ENCODE measurements at regions not wholly inside any gene's neighbourhood (a gene's known extent, or its start where the extent isn't known, plus 50 kb on each side); places are given as distances from the start of the nearest gene placed in this dataset.
"Not testable (repeated sequence)": the region's sequence is repeated elsewhere in the genome, so short reads cannot be mapped to it uniquely, and the experiment has no call there.

DNA sequence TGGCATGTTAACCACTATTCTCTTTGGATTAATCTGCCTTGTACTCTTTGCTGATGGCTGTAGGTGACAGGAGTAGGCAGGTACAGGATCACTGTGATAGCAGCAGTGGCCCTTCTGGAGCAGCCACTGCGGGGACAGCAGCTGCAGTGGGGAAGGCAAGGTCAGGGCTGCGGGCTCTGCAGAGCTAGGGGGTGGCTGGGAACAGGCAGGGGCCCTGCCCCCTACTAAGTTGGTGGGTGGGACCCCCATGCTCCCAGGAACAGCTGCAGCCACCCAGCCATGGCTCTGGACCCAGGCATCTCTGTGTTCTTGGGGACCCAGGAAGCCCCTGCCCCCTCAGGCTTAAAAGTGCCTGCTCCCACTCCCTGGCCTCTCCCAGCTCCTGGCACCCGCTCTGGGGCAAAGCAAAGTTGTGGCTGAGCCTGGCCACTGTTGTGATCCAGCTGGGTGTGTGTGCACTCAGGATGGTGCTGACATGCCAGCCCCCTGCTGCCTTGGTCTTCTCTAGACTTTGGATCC lies 302.4 kb downstream of the PCDH20 start:
- ATAC-seq (replicated peaks; ENCODE audit: extremely low read depth, poor library complexity, severe bottlenecking) (no peak), DNase-seq (ENCODE audit: low spot score in 2 of 2) (no peak)
- H3K9me3 Mint-ChIP-seq = peaks cover 14% of the 10 kb centered on the region
- no peaks in the 10 kb centered on the region for H3K36me3 Mint-ChIP-seq (ENCODE audit: insufficient read depth)
- no peak overlapping the region for H3K4me3 Mint-ChIP-seq
- no peaks in the 10 kb centered on the region for H3K4me1 Mint-ChIP-seq
- no peak overlapping the region for H3K27ac Mint-ChIP-seq (ENCODE audit: low read depth)
- H3K27me3 Mint-ChIP-seq = no peaks in the 10 kb centered on the region

DNA sequence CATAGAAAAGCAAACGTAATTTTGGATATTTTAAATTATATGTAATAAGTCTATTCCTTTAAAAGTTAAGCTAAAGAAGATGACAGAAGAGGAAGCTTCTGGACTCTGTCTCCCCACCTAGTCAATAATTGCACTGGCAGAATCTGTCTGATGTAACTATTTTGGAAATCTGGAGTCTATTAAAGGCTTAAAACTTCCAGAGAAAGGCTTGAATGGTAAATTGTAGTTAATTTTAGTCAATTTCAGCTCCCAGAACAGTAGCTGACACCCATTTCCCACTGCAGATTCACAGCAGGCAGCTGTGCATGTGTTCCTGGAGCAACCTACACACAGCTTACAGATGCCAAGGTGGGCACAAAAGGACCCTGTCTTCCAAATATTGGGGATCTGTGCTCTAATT lies 304.1 kb downstream of the PCDH20 start:
- ATAC-seq (replicated peaks; ENCODE audit: extremely low read depth, poor library complexity, severe bottlenecking) = no peak
- H3K36me3 Mint-ChIP-seq (ENCODE audit: insufficient read depth) = no peaks in the 10 kb centered on the region
- DNase-seq (ENCODE audit: low spot score in 2 of 2) = no peak
- no peak overlapping the region for H3K4me3 Mint-ChIP-seq
- no peaks in the 10 kb centered on the region for H3K27me3 Mint-ChIP-seq
- H3K27ac Mint-ChIP-seq (ENCODE audit: low read depth) = no peak overlapping the region
- no peaks in the 10 kb centered on the region for H3K4me1 Mint-ChIP-seq
- peaks cover 23% of the 10 kb centered on the region for H3K9me3 Mint-ChIP-seq

DNA sequence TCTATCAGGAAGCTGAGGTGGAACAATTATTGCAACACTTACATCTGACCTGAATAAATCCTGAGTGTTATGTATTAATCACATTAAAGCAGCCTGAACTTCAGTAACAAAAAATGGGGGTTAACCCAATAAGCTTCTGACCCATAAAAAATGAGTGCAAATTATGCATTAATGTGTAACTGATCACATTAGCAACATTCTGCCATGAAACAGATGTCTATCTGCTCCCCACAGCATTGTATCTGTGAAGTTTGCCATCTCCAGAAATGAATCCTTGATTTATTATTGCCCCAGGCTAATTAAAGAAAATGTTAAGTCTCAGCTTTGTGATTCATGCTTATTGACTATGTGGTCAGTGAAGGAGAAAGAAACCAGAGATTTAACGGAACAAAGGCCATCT lies 304.9 kb downstream of the PCDH20 start:
- Mint-ChIP-seq H3K36me3 (ENCODE audit: insufficient read depth) (no peaks in the 10 kb centered on the region), H3K27me3 (no peaks in the 10 kb centered on the region), H3K27ac (ENCODE audit: low read depth) (no peak overlapping the region), H3K4me3 (no peak overlapping the region), H3K4me1 (no peaks in the 10 kb centered on the region), H3K9me3 (peaks cover 23% of the 10 kb centered on the region)
- ATAC-seq (replicated peaks; ENCODE audit: extremely low read depth, poor library complexity, severe bottlenecking) (no peak), DNase-seq (ENCODE audit: low spot score in 2 of 2) (no peak)

DNA sequence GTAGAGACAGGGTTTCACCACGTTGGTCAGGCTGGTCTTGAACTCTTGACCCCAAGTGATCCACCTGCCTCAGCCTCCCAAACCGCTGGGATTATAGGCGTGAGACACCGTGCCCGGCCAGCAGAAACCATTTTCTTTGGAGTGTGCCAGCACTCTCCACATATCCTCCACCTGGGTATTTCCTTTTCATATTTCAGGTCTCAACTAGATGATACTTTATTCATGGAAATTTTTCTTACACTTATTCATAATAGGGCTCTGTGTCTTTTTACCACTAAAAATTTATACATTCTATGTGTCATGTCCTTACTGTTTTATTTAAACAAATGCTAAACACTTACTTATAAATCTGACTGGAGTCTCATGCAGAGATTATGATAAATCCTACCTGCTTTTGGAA lies 305.9 kb downstream of the PCDH20 start:
- no peak overlapping the region for H3K4me3 Mint-ChIP-seq
- no peaks in the 10 kb centered on the region for H3K36me3 Mint-ChIP-seq (ENCODE audit: insufficient read depth)
- no peaks in the 10 kb centered on the region for H3K27me3 Mint-ChIP-seq
- no peak overlapping the region for H3K27ac Mint-ChIP-seq (ENCODE audit: low read depth)
- peaks cover 26% of the 10 kb centered on the region for H3K9me3 Mint-ChIP-seq
- no peaks in the 10 kb centered on the region for H3K4me1 Mint-ChIP-seq
- ATAC-seq (replicated peaks; ENCODE audit: extremely low read depth, poor library complexity, severe bottlenecking) (no peak), DNase-seq (ENCODE audit: low spot score in 2 of 2) (no peak)

DNA sequence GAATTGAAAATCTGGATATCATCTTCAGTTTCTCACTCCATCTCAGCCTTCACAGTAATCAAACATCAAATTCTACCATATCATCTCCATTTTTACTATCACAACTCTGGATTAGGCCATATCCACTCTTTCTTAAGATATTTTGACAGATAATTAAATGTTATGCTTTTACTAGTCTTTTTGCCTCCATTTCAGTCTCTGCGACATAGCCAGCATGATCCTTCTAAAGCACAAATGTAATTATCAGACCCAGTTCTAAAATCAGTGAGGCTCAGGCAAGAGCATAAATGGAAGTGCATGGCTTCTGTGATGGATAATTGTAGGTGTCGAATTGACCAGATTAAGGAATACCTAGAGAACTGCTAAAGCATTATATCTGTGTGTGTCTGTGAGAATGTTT lies 307.7 kb downstream of the PCDH20 start:
- Mint-ChIP-seq H3K36me3 (ENCODE audit: insufficient read depth) (no peaks in the 10 kb centered on the region), H3K27me3 (no peaks in the 10 kb centered on the region), H3K9me3 (peaks cover 33% of the 10 kb centered on the region), H3K4me3 (no peak overlapping the region), H3K4me1 (no peaks in the 10 kb centered on the region), H3K27ac (ENCODE audit: low read depth) (no peak overlapping the region)
- ATAC-seq (replicated peaks; ENCODE audit: extremely low read depth, poor library complexity, severe bottlenecking) (no peak), DNase-seq (ENCODE audit: low spot score in 2 of 2) (no peak)

DNA sequence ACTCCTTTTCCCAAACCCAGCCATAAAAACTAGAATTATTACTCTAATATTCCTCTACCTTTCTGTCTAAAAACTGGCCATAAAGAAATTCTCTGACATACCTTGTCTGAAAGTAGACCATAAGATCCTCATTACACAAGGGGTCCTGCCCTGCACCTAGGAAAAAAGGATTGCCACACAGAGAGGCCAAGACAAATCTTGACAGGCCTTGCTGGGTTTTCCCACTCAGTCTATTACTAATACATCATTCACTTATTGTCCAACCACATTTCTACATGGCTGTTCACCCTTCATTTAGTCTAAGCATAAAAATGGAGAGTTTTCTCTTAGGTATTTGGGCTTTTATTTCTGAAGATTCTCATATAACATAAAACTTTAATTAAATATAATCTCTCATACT lies 319.8 kb downstream of the PCDH20 start:
- H3K27me3 Mint-ChIP-seq = no peaks in the 10 kb centered on the region
- no peak overlapping the region for H3K27ac Mint-ChIP-seq (ENCODE audit: low read depth)
- no peaks in the 10 kb centered on the region for H3K4me1 Mint-ChIP-seq
- no peak for ATAC-seq (replicated peaks; ENCODE audit: extremely low read depth, poor library complexity, severe bottlenecking)
- H3K4me3 Mint-ChIP-seq = no peak overlapping the region
- no peak for DNase-seq (ENCODE audit: low spot score in 2 of 2)
- peaks cover 40% of the 10 kb centered on the region for H3K9me3 Mint-ChIP-seq
- H3K36me3 Mint-ChIP-seq (ENCODE audit: insufficient read depth) = peaks cover 4% of the 10 kb centered on the region

DNA sequence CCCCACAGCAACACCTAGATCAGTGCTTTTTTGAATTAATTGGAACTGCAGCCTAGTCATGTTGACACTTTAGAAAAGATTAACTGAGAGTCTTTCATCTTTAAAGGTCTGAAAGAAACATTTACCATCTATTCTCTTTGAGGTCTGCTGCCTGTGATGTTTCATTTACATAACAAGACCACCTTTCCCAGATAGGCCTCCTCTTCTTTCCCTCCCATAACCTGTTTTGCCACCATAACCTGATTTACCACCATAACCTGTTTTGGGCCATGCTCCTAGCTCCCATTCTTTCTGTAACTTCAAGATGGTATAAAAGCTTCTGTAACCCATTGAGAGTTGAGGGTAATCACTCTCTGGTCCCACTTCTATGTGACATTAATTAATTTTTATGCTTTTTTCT lies 320.8 kb downstream of the PCDH20 start:
- Mint-ChIP-seq H3K4me3 (no peak overlapping the region), H3K4me1 (no peaks in the 10 kb centered on the region), H3K27ac (ENCODE audit: low read depth) (no peak overlapping the region), H3K9me3 (peaks cover 46% of the 10 kb centered on the region), H3K27me3 (no peaks in the 10 kb centered on the region), H3K36me3 (ENCODE audit: insufficient read depth) (peaks cover 2% of the 10 kb centered on the region)
- ATAC-seq (replicated peaks; ENCODE audit: extremely low read depth, poor library complexity, severe bottlenecking) (no peak), DNase-seq (ENCODE audit: low spot score in 2 of 2) (no peak)

DNA sequence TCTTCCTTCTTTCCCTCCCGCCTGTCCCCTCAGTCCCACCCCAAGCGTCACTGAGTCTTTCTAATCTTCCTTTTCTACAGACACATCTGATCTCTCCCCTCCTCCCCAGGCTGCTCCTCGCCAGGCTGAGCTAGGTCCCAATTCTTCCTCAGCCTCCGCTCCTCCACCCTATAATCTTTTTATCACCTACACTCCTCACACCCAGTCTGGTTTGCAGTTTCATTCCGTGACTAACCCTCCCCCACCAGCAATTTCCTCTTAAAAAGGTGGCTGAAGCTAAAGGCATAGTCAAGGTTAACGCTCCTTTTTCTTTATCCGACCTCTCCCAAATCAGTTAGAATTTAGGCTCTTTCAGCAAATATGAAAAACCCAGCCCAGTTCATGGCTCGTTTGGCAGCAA lies 325.8 kb downstream of the PCDH20 start:
- not testable (repeated sequence) for H3K4me3 Mint-ChIP-seq; H3K27me3 Mint-ChIP-seq; DNase-seq (ENCODE audit: low spot score in 2 of 2); H3K36me3 Mint-ChIP-seq (ENCODE audit: insufficient read depth); H3K27ac Mint-ChIP-seq (ENCODE audit: low read depth); ATAC-seq (replicated peaks; ENCODE audit: extremely low read depth, poor library complexity, severe bottlenecking); H3K4me1 Mint-ChIP-seq
- H3K9me3 Mint-ChIP-seq = peaks cover 54% of the 10 kb centered on the region

DNA sequence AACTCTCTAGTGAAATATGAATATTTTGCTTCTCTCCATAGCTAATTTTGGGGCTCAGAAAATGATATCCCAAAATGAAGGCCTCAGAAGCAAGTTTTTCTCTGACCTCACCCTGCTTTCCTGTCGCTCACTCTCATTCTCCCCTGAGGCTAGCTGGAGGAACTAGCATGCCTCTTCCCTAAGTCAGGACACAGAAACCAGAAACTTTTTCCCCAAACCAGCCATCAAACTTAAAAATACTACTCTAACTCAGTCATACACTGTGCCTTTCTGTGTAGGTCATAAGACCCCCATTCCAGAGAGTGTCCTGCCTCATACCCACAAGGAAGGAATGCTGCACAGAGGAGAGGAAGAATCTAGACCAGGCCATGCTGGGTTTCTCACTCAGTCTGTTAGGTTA lies 329.6 kb downstream of the PCDH20 start:
- peaks cover 34% of the 10 kb centered on the region for H3K9me3 Mint-ChIP-seq
- ATAC-seq (replicated peaks; ENCODE audit: extremely low read depth, poor library complexity, severe bottlenecking) = no peak
- no peaks in the 10 kb centered on the region for H3K4me1 Mint-ChIP-seq
- H3K27ac Mint-ChIP-seq (ENCODE audit: low read depth) = no peak overlapping the region
- no peak overlapping the region for H3K4me3 Mint-ChIP-seq
- H3K36me3 Mint-ChIP-seq (ENCODE audit: insufficient read depth) = peaks cover 2% of the 10 kb centered on the region
- no peak for DNase-seq (ENCODE audit: low spot score in 2 of 2)
- H3K27me3 Mint-ChIP-seq = no peaks in the 10 kb centered on the region

DNA sequence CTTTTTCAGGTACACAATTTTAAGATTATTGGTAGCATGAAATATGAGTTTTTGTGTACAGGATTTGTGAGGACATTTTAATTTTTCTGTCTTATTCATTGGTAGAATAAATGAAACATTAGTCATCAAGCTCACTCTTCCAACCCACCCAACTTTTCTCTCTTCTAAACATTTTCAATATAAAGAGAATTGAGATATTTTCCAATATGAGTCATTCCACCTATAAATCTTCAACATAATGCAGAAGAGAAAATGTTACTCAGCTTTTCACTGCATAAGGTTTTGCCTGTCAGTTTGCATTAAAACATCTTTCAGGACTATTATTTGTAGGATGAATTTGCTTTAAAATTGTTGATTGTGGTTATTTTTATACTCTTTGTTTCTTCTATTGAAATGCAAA lies 330.7 kb downstream of the PCDH20 start:
- no peak overlapping the region for H3K4me3 Mint-ChIP-seq
- H3K9me3 Mint-ChIP-seq = peaks cover 34% of the 10 kb centered on the region
- no peaks in the 10 kb centered on the region for H3K27me3 Mint-ChIP-seq
- no peak overlapping the region for H3K27ac Mint-ChIP-seq (ENCODE audit: low read depth)
- peaks cover 2% of the 10 kb centered on the region for H3K36me3 Mint-ChIP-seq (ENCODE audit: insufficient read depth)
- no peak for ATAC-seq (replicated peaks; ENCODE audit: extremely low read depth, poor library complexity, severe bottlenecking)
- no peaks in the 10 kb centered on the region for H3K4me1 Mint-ChIP-seq
- DNase-seq (ENCODE audit: low spot score in 2 of 2) = no peak

DNA sequence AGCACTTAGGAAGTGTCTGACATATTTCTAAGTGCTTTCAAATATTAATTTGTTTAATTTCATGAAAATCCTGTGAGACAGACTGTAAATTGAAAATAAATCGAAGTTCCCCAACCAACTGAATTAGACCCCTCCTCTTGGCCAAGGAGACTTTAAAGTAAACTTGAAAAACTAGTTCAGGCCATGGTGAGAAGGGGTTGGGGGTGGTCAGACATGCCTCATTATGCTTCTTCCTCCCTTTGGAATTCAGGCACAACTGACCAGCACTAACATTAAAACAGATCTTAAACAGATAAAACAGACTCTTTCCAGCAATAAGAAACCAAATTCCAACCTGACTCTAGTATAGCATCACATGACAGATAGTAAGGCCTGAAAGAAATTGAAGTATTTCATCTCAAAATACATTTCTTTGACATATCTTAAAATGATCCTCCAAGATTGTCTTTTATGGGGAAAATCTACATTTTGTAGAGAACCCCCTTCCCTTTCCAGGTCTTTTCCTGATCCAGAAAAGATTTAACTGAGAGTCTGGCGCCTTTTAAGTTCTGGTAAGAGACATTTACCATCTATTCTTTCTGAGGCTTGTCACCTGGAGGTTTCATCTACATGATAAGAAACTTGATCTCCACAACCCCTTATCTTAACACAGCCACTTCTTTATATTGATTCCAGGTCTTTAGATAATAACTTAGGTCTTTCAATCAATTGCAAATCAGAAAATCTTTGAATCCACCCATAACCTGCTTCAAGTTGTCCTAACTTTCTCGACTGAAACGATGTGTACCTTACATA lies 336.5 kb downstream of the PCDH20 start:
- no peak for ATAC-seq (replicated peaks; ENCODE audit: extremely low read depth, poor library complexity, severe bottlenecking)
- no peaks in the 10 kb centered on the region for H3K27me3 Mint-ChIP-seq

DNA sequence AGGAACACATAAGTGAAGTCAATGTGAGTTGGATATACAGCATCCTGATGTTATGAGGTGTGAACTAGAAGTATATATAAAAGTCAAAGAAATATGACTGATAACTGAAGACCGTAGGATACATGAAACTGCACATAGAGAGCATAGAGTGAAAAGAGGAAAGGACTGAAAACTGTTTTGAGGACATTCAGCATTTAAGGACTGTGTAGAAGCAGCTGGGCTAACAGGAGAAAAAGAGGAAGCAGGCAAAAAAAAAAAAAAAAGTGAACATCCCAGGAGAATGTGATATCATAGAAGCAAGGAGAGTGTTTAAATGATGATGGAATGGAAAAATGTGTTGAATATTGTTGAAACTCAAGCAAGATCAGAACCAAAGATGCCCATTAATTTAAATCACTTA lies 363.5 kb downstream of the PCDH20 start:
- no peaks in the 10 kb centered on the region for H3K27me3 Mint-ChIP-seq
- DNase-seq (ENCODE audit: low spot score in 2 of 2) = no peak
- H3K27ac Mint-ChIP-seq (ENCODE audit: low read depth) = no peak overlapping the region
- no peaks in the 10 kb centered on the region for H3K4me1 Mint-ChIP-seq
- H3K36me3 Mint-ChIP-seq (ENCODE audit: insufficient read depth) = no peaks in the 10 kb centered on the region
- ATAC-seq (replicated peaks; ENCODE audit: extremely low read depth, poor library complexity, severe bottlenecking) = no peak
- H3K9me3 Mint-ChIP-seq = peaks cover 19% of the 10 kb centered on the region
- H3K4me3 Mint-ChIP-seq = no peak overlapping the region

More for the DNA sequence above, 336.5 kb downstream of the PCDH20 start:
- H3K9me3 Mint-ChIP-seq = peaks cover 13% of the 10 kb centered on the region
- H3K4me1 Mint-ChIP-seq = no peaks in the 10 kb centered on the region
- H3K27ac Mint-ChIP-seq (ENCODE audit: low read depth) = no peak overlapping the region
- DNase-seq (ENCODE audit: low spot score in 2 of 2) = no peak
- H3K36me3 Mint-ChIP-seq (ENCODE audit: insufficient read depth) = peaks cover 4% of the 10 kb centered on the region
- H3K4me3 Mint-ChIP-seq = no peak overlapping the region

DNA sequence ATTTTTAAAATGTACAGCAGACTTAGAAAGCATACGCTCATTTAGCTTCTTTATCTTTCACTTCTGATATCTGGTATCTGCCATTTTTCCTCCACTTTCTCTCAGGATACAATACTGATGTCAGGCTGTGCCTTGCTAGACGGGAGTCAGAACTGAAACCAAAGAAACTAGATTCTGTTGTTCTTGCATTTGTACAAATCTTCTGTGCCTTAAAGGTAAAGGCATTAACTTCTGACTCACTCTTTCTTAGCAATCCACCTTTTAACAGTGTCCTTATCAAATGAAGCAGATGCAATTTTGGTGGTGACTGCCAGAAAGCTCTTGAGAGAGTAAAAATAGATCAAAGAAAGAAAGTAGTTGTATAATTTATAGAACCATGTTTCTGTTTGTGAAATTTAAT lies 370.4 kb downstream of the PCDH20 start:
- ATAC-seq (replicated peaks; ENCODE audit: extremely low read depth, poor library complexity, severe bottlenecking) (no peak), DNase-seq (ENCODE audit: low spot score in 2 of 2) (no peak)
- Mint-ChIP-seq H3K4me1 (no peaks in the 10 kb centered on the region), H3K36me3 (ENCODE audit: insufficient read depth) (no peaks in the 10 kb centered on the region), H3K9me3 (peaks cover 26% of the 10 kb centered on the region), H3K27ac (ENCODE audit: low read depth) (no peak overlapping the region), H3K4me3 (no peak overlapping the region), H3K27me3 (no peaks in the 10 kb centered on the region)

Measured in central memory CD8-positive, alpha-beta T cell (primary cell).